NB4 (cell line): ENCODE measurements at regions not wholly inside any gene's neighbourhood (a gene's known extent, or its start where the extent isn't known, plus 50 kb on each side); places are given as distances from the start of the nearest gene placed in this dataset.

ENCODE experiments used
- MYC ChIP-seq: IDR thresholded peaks from 2 replicates; pipeline ENCODE4 v1.6.1; 2011; ENCODE audit warnings: low read depth, low read length
- POLR2A ChIP-seq: IDR thresholded peaks from 2 replicates; pipeline ENCODE4 v1.6.1; 2011; ENCODE audit warnings: mild to moderate bottlenecking; ENCODE audit not compliant: insufficient read length; ENCODE audit errors: extremely low read depth
- TF ChIP-seq, protein P1 (sequence below): IDR thresholded peaks from one replicate; pipeline ENCODE4 v1.5.1; 2012; ENCODE audit warnings: low read depth, low read length

DNA sequence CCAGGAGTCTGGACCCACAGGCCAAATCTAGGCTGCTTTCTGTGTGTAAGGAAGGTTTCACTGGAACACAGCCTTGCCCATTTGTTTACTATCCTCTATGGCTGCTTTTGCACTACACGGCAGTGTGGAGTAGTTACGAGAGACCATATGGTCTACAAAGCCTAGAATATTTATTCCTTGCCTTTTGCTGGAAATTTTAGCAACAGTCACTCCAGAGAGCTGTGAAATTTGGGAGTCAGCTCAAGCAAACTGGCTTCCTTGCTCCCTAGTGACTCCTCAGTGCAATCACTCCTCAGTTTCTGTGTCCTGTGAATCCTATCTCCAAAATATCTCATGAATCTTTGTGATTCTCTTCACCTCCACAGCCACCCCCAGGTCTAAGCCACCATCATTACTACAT is 99.0 kb upstream of the CPEB2 start:
- TF ChIP-seq POLR2A (no peak), MYC (no peak)
- TF ChIP-seq, protein P1, sequence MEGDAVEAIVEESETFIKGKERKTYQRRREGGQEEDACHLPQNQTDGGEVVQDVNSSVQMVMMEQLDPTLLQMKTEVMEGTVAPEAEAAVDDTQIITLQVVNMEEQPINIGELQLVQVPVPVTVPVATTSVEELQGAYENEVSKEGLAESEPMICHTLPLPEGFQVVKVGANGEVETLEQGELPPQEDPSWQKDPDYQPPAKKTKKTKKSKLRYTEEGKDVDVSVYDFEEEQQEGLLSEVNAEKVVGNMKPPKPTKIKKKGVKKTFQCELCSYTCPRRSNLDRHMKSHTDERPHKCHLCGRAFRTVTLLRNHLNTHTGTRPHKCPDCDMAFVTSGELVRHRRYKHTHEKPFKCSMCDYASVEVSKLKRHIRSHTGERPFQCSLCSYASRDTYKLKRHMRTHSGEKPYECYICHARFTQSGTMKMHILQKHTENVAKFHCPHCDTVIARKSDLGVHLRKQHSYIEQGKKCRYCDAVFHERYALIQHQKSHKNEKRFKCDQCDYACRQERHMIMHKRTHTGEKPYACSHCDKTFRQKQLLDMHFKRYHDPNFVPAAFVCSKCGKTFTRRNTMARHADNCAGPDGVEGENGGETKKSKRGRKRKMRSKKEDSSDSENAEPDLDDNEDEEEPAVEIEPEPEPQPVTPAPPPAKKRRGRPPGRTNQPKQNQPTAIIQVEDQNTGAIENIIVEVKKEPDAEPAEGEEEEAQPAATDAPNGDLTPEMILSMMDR, result no peak
